HCT116 (cell line): ENCODE measurements at regions not wholly inside any gene's neighbourhood (a gene's known extent, or its start where the extent isn't known, plus 50 kb on each side); places are given as distances from the start of the nearest gene placed in this dataset.

Experiments used
- ATAC-seq: fragments of 200-7000 bp; cut with Tn5 transposase; 2 replicates; pipeline ENCODE4 v1.9.1; 2020; ENCODE audit warnings: mild to moderate bottlenecking, moderate library complexity
- BruUV-seq: library from RNA; stranded (reverse); fragments of 400-500 nt; replicated peaks from 2 replicates; lab custom pipeline; 2021; lab: Mats Ljungman, UMichigan
- CTCF ChIA-PET: fragments of 300-600 bp; sonication (Branson Sonifier 250); formaldehyde crosslinking; loops from one replicate; lab custom pipeline; 2021; ENCODE audit warnings: antibody characterized with exemption; lab: Charles Lee
- POLR2A ChIA-PET: fragments of 300-600, 350-600 bp; sonication (Branson Sonifier 250); formaldehyde crosslinking; loops from one replicate; lab custom pipeline; 2021; ENCODE audit warnings: antibody characterized with exemption; lab: Charles Lee
- RAD21 ChIA-PET, 2 experiments: fragments of 300-600 bp; sonication (Branson Sonifier 250); formaldehyde crosslinking; loops; one replicate each; lab custom pipeline; 2023; ENCODE audit warnings: low total read pairs in 2 of 2; ENCODE audit not compliant: uncharacterized antibody in 2 of 2, unreplicated experiment in 2 of 2, low non-redundant PET in 1 of 2; lab: Charles Lee
- DNase-seq: peaks from one replicate; pipeline ENCODE4 v3.0.0-alpha.2; 2010; ENCODE audit warnings: low read depth, low spot score
- H2AFZ ChIP-seq: fragments of 200-600 bp; shearing (Covaris generic), sonication (generic); 2 replicates; pipeline ENCODE4 v1.6.1; 2017; ENCODE audit warnings: low read depth, mixed run types, mixed read lengths, antibody characterized with exemption, low read length; ENCODE audit not compliant: poor library complexity, severe bottlenecking
- H3K27ac ChIP-seq: 2 replicates; pipeline ENCODE4 v1.5.1; 2012; ENCODE audit warnings: low read depth, low read length
- H3K27me3 ChIP-seq: fragments of 200-600 bp; sonication (generic); 2 replicates; pipeline ENCODE4 v1.6.1; 2016; ENCODE audit warnings: mixed run types, low read length, mixed read lengths; ENCODE audit not compliant: insufficient read depth
- H3K36me3 ChIP-seq, 2 experiments: fragments of 200-500 bp in 1 of 2; fragments of 200-600 bp in 1 of 2; sonication (Bioruptor generic) in 1 of 2; sonication (generic) in 1 of 2; 2 replicates each; pipeline versions ENCODE4 v1.5.1 to v1.6.1; 2014 to 2016; ENCODE audit warnings: low read length in 2 of 2, inconsistent platforms in 1 of 2, mixed read lengths in 1 of 2, mixed run types in 1 of 2; ENCODE audit not compliant: insufficient read depth in 2 of 2, control insufficient read depth in 1 of 2
- H3K4me1 ChIP-seq, 2 experiments: fragments of 200-600 bp in 1 of 2; sonication (generic) in 1 of 2; 2 replicates each; pipeline versions ENCODE4 v1.5.1 to v1.6.1; 2012 to 2017; ENCODE audit warnings: low read length in 2 of 2, inconsistent platforms in 1 of 2, mild to moderate bottlenecking in 1 of 2, mixed read lengths in 1 of 2, mixed run types in 1 of 2, moderate library complexity in 1 of 2; ENCODE audit not compliant: insufficient read depth in 2 of 2, control insufficient read depth in 1 of 2
- H3K4me2 ChIP-seq: fragments of 200-600 bp; sonication (generic); 2 replicates; pipeline ENCODE4 v1.6.1; 2017; ENCODE audit warnings: mixed run types, low read length, mixed read lengths
- H3K4me3 ChIP-seq, 2 experiments: fragments of 200-600 bp in 1 of 2; sonication (generic) in 1 of 2; replicated peaks in 1 of 2; 2 replicates each; pipeline ENCODE4 v1.5.1; 2011 to 2016; ENCODE audit warnings: low read length in 2 of 2, control low read depth in 1 of 2, low read depth in 1 of 2, mild to moderate bottlenecking in 1 of 2, mixed read lengths in 1 of 2, mixed run types in 1 of 2
- H3K79me2 ChIP-seq: fragments of 200-600 bp; sonication (generic); 2 replicates; pipeline ENCODE4 v1.6.1; 2017; ENCODE audit warnings: mild to moderate bottlenecking, mixed run types, low read length, moderate library complexity, mixed read lengths; ENCODE audit not compliant: insufficient read depth
- H3K9ac ChIP-seq: fragments of 200-600 bp; sonication (generic); 2 replicates; pipeline ENCODE4 v1.6.1; 2016; ENCODE audit warnings: low read length, mixed read lengths
- H3K9me2 ChIP-seq: fragments of 200-600 bp; sonication (generic), shearing (Covaris generic); 2 replicates; pipeline ENCODE4 v1.6.1; 2017; ENCODE audit warnings: mixed run types, mild to moderate bottlenecking, moderate library complexity; ENCODE audit not compliant: insufficient read depth
- H3K9me3 ChIP-seq, 2 experiments: fragments of 200-500 bp in 1 of 2; fragments of 200-600 bp in 1 of 2; sonication (Bioruptor generic) in 1 of 2; sonication (generic) in 1 of 2; 2 replicates each; pipeline ENCODE4 v1.6.1; 2014 to 2017; ENCODE audit warnings: low read length in 2 of 2, mixed read lengths in 2 of 2, inconsistent platforms in 1 of 2, low read depth in 1 of 2, mild to moderate bottlenecking in 1 of 2, mixed run types in 1 of 2, moderate library complexity in 1 of 2; ENCODE audit not compliant: control insufficient read depth in 1 of 2, insufficient read depth in 1 of 2
- H4K20me1 ChIP-seq: fragments of 200-600 bp; sonication (generic), shearing (Covaris generic); 2 replicates; pipeline ENCODE4 v1.6.1; 2017; ENCODE audit warnings: mixed run types, mild to moderate bottlenecking, moderate library complexity; ENCODE audit not compliant: insufficient read depth
- CTCF ChIP-seq, 3 experiments: fragments of 200-600 bp in 1 of 3; sonication (generic) in 1 of 3; IDR thresholded peaks in 2 of 3; conservative IDR thresholded peaks in 1 of 3; 2 replicates each; pipeline ENCODE4 v1.5.1; 2012 to 2017; ENCODE audit warnings: low read depth in 2 of 3, low read length in 2 of 3, antibody characterized with exemption in 1 of 3, borderline replicate concordance in 1 of 3, control low read depth in 1 of 3, mild to moderate bottlenecking in 1 of 3, mixed read lengths in 1 of 3, mixed run types in 1 of 3, moderate library complexity in 1 of 3; ENCODE audit not compliant: insufficient read depth in 1 of 3
- EZH2 ChIP-seq: fragments of 200-600 bp; sonication (generic); IDR thresholded peaks from 2 replicates; pipeline ENCODE4 v1.6.1; 2017; ENCODE audit warnings: antibody characterized with exemption, mixed run types
- EZH2phosphoT487 ChIP-seq: fragments of 200-600 bp; IDR thresholded peaks from 2 replicates; pipeline ENCODE4 v1.6.1; 2018; ENCODE audit warnings: antibody characterized with exemption, borderline replicate concordance
- JUND ChIP-seq: IDR thresholded peaks from 2 replicates; pipeline ENCODE4 v1.6.1; 2012
- MAX ChIP-seq: IDR thresholded peaks from 2 replicates; pipeline ENCODE4 v1.6.1; 2012
- POLR2A ChIP-seq: IDR thresholded peaks from 2 replicates; pipeline ENCODE4 v1.7.0; 2011; ENCODE audit warnings: borderline replicate concordance; ENCODE audit not compliant: insufficient read depth, insufficient read length; ENCODE audit errors: extremely low read depth
- RAD21 ChIP-seq: IDR thresholded peaks from 2 replicates; pipeline ENCODE4 v1.6.1; 2012; ENCODE audit warnings: low read depth, mild to moderate bottlenecking
- SIN3A ChIP-seq: IDR thresholded peaks from 2 replicates; pipeline ENCODE4 v1.6.1; 2012; ENCODE audit warnings: low read depth
- YY1 ChIP-seq: IDR thresholded peaks from 2 replicates; pipeline ENCODE4 v1.6.1; 2011; ENCODE audit warnings: low read length, low read depth, moderate library complexity, mild to moderate bottlenecking; ENCODE audit not compliant: insufficient replicate concordance; ENCODE audit errors: extremely low read depth
- ZBTB33 ChIP-seq: IDR thresholded peaks from 2 replicates; pipeline ENCODE4 v1.6.1; 2011; ENCODE audit warnings: mild to moderate bottlenecking, low read length, moderate library complexity; ENCODE audit not compliant: insufficient replicate concordance; ENCODE audit errors: extremely low read depth
- ZNF274 ChIP-seq: fragments of 200-500 bp; sonication (Bioruptor generic); IDR thresholded peaks from 2 replicates; pipeline ENCODE4 v1.6.1; 2014; ENCODE audit warnings: mild to moderate bottlenecking, low read depth, low read length, inconsistent platforms
- intact Hi-C: fragments of 100-400 bp; cut with micrococcal nuclease; formaldehyde crosslinking; loops from 2 replicates; pipeline ENCODE4 v1.10.0; 2022

GRCh38 chr2:173553593-173553992 lies 198.9 kb downstream of the CDCA7 start (continued):
- no peak for TF ChIP-seq ZBTB33
- TF ChIP-seq MAX, result no peak
- TF ChIP-seq JUND, result no peak
- TF ChIP-seq EZH2, result no peak

GRCh38 chr2:173555833-173556232 lies 201.2 kb downstream of the CDCA7 start:
- Histone ChIP-seq H3K79me2 (no peaks in the 10 kb centered on the region), H3K9me2 (0 out of 2 replicates have a peak, but pooled peaks cover 4% of the 10 kb centered on the region), H3K27ac (no peak overlapping the region), H3K27me3 (no peaks in the 10 kb centered on the region), H3K9me3 (no peaks in the 10 kb centered on the region), H3K9ac (no peak overlapping the region), H3K4me3 (no peak overlapping the region), H2AFZ (no peak overlapping the region), H4K20me1 (0 out of 2 replicates have a peak, but pooled peaks cover 4% of the 10 kb centered on the region), H3K4me1 (peaks cover 0 to 3% of the 10 kb centered on the region in 2 experiments; a peak in 1 of 4 replicates), H3K36me3 (no peaks in the 10 kb centered on the region), H3K4me2 (no peak overlapping the region)
- POLR2A ChIA-PET, result no interaction called here
- ATAC-seq (no peak), DNase-seq (no peak)
- BruUV-seq, result no TSS peak
- intact Hi-C loops, result no loop called here
- TF ChIP-seq EZH2phosphoT487 (no peak), MAX (no peak), EZH2 (no peak), ZBTB33 (no peak), POLR2A (no peak), YY1 (no peak), CTCF (IDR thresholded peaks at IDR 0.05 in 2 of 3, conservative IDR thresholded peaks at IDR 0.05 in 1 of 3; ENCODE audit: borderline replicate concordance in 1 of 3, insufficient read depth in 1 of 3, low read depth in 2 of 3, low read length in 2 of 3) (no peak), ZNF274 (no peak), SIN3A (no peak), RAD21 (no peak)
- RAD21 ChIA-PET, result no interaction called here
- CTCF ChIA-PET, result interaction anchor here (1.1 to 1.3 kb wide), 3 partner anchors 12 to 107 kb away, joined by 3 read pairs; no protein-coding TSS in a partner anchor
